ENCODE measurements at regions not wholly inside any gene's neighbourhood (a gene's known extent, or its start where the extent isn't known, plus 50 kb on each side); places are given as distances from the start of the nearest gene placed in this dataset.

- H3K4me3 ChIP-seq (ENCODE audit: low read depth, low read length), result no peak overlapping the region
- no peaks in the 10 kb centered on the region for H3K4me1 Mint-ChIP-seq (ENCODE audit: low read depth, unreplicated experiment)
- H3K27me3 ChIP-seq (replicated peaks; ENCODE audit: control insufficient read depth, insufficient read depth, low read length), result no peaks in the 10 kb centered on the region
- no peak for DNase-seq
- ChIA-PET POLR2A (no interaction called here), CTCF (interaction anchor here (0.7 to 1.5 kb wide), 3 partner anchors 341 to 454 kb away, joined by 3 to 4 read pairs (median 4); no protein-coding TSS in a partner anchor)
- H3K4me1 ChIP-seq, result peaks cover 14% of the 10 kb centered on the region
- H3K9me3 Mint-ChIP-seq (ENCODE audit: unreplicated experiment), result no peaks in the 10 kb centered on the region
- H3K36me3 Mint-ChIP-seq (ENCODE audit: insufficient read depth, unreplicated experiment), result no peaks in the 10 kb centered on the region
- no peak overlapping the region for H3K4me3 Mint-ChIP-seq (ENCODE audit: unreplicated experiment)
- intact Hi-C loops (cut with micrococcal nuclease; ENCODE audit: unreplicated experiment), result no loop called here
- H3K27me3 Mint-ChIP-seq (ENCODE audit: insufficient read depth, unreplicated experiment), result no peaks in the 10 kb centered on the region
- H3K36me3 ChIP-seq (ENCODE audit: control insufficient read depth, insufficient read depth, low read length), result no peaks in the 10 kb centered on the region
- H3K9me3 ChIP-seq, result no peaks in the 10 kb centered on the region
- no peak for TF ChIP-seq CTCF (IDR thresholded peaks at IDR 0.05; ENCODE audit: insufficient read depth in 1 of 2, low read depth in 1 of 2, low read length in 1 of 2, severe bottlenecking in 1 of 2, unreplicated experiment in 1 of 2)
- H3K27ac Mint-ChIP-seq (ENCODE audit: unreplicated experiment), result no peak overlapping the region
- BruUV-seq (replicated peaks), result no TSS peak
Observed at GRCh38 chr11:95702526-95702925, 87.1 kb downstream of the FAM76B start.

GRCh38 chr11:95700471-95700817 is 89.1 kb downstream of the FAM76B start:
- ChIA-PET CTCF (no interaction called here), POLR2A (interaction anchor here (0.5 kb wide), 1 partner anchor 24 kb away, joined by 6 read pairs; no protein-coding TSS in a partner anchor)
- H3K36me3 ChIP-seq (ENCODE audit: control insufficient read depth, insufficient read depth, low read length), result no peaks in the 10 kb centered on the region
- Mint-ChIP-seq H3K4me1 (ENCODE audit: low read depth, unreplicated experiment) (no peaks in the 10 kb centered on the region), H3K27me3 (ENCODE audit: insufficient read depth, unreplicated experiment) (no peaks in the 10 kb centered on the region), H3K9me3 (ENCODE audit: unreplicated experiment) (no peaks in the 10 kb centered on the region), H3K27ac (ENCODE audit: unreplicated experiment) (no peak overlapping the region), H3K4me3 (ENCODE audit: unreplicated experiment) (no peak overlapping the region), H3K36me3 (ENCODE audit: insufficient read depth, unreplicated experiment) (no peaks in the 10 kb centered on the region)
- TF ChIP-seq CTCF (IDR thresholded peaks at IDR 0.05; ENCODE audit: insufficient read depth in 1 of 2, low read depth in 1 of 2, low read length in 1 of 2, severe bottlenecking in 1 of 2, unreplicated experiment in 1 of 2), result no peak
- intact Hi-C loops (cut with micrococcal nuclease; ENCODE audit: unreplicated experiment), result no loop called here
- no peaks in the 10 kb centered on the region for H3K27me3 ChIP-seq (replicated peaks; ENCODE audit: control insufficient read depth, insufficient read depth, low read length)
- H3K4me3 ChIP-seq (ENCODE audit: low read depth, low read length), result no peak overlapping the region
- no peak for DNase-seq
- H3K9me3 ChIP-seq, result no peaks in the 10 kb centered on the region
- H3K4me1 ChIP-seq, result peaks cover 14% of the 10 kb centered on the region
- BruUV-seq (replicated peaks), result no TSS peak

GRCh38 chr11:95699631-95700470 is 89.7 kb downstream of the FAM76B start:
- H3K27ac Mint-ChIP-seq (ENCODE audit: unreplicated experiment), result no peak overlapping the region
- H3K36me3 ChIP-seq (ENCODE audit: control insufficient read depth, insufficient read depth, low read length), result no peaks in the 10 kb centered on the region
- DNase-seq, result no peak
- no peaks in the 10 kb centered on the region for H3K4me1 Mint-ChIP-seq (ENCODE audit: low read depth, unreplicated experiment)
- H3K27me3 Mint-ChIP-seq (ENCODE audit: insufficient read depth, unreplicated experiment), result no peaks in the 10 kb centered on the region
- no peaks in the 10 kb centered on the region for H3K9me3 ChIP-seq
- no peaks in the 10 kb centered on the region for H3K36me3 Mint-ChIP-seq (ENCODE audit: insufficient read depth, unreplicated experiment)
- peaks cover 8% of the 10 kb centered on the region for H3K4me1 ChIP-seq
- POLR2A ChIA-PET, result interaction anchor here (0.5 kb wide), 1 partner anchor 24 kb away, joined by 6 read pairs; no protein-coding TSS in a partner anchor
- no peaks in the 10 kb centered on the region for H3K27me3 ChIP-seq (replicated peaks; ENCODE audit: control insufficient read depth, insufficient read depth, low read length)
- BruUV-seq (replicated peaks), result no TSS peak
- no peak overlapping the region for H3K4me3 ChIP-seq (ENCODE audit: low read depth, low read length)
- CTCF ChIA-PET, result no interaction called here
- no peak for TF ChIP-seq CTCF (IDR thresholded peaks at IDR 0.05; ENCODE audit: insufficient read depth in 1 of 2, low read depth in 1 of 2, low read length in 1 of 2, severe bottlenecking in 1 of 2, unreplicated experiment in 1 of 2)
- no peaks in the 10 kb centered on the region for H3K9me3 Mint-ChIP-seq (ENCODE audit: unreplicated experiment)
- intact Hi-C loops (cut with micrococcal nuclease; ENCODE audit: unreplicated experiment), result no loop called here
- no peak overlapping the region for H3K4me3 Mint-ChIP-seq (ENCODE audit: unreplicated experiment)

Data from Caco-2 (cell line).